Left cardiac atrium (tissue), 4 donors: ENCODE measurements at regions not wholly inside any gene's neighbourhood (a gene's known extent, or its start where the extent isn't known, plus 50 kb on each side); places are given as distances from the start of the nearest gene placed in this dataset.
"Not testable (repeated sequence)": the region's sequence is repeated elsewhere in the genome, so short reads cannot be mapped to it uniquely, and the experiment has no call there.

Source experiments
- ATAC-seq, 2 donors: fragments of 200-7000 bp; cut with Tn5 transposase; one replicate each; pipeline ENCODE4 v1.9.1; 2020; ENCODE audit warnings: mild to moderate bottlenecking in 2 of 2, moderate library complexity in 2 of 2
- DNase-seq: peaks from one replicate; pipeline ENCODE4 v3.0.0-alpha.2; 2020
- intact Hi-C, 2 donors: fragments of 100-400 bp; cut with DNase I; formaldehyde crosslinking; loops; one replicate each; pipeline versions ENCODE4 v1.14.1 to v1.15.1; 2022 to 2023
- donor health status: DM: no; HTN: yes; CAD: no.
- donor health status: DM: no; HTN: yes; CAD: no; lungs with severe emphysema.
- donor health status: DM: yes; HTN: yes; CAD: no.
- donor health status: Dilated cardiomyopathy.

- DNase-seq (no peak), ATAC-seq (no peak)
- intact Hi-C loops = loop anchor here (10.0 kb wide), 1 partner anchor 266 kb away; the partner anchor contains the start of gene FAM43A (in 2 of the 2)
These were observed 265.4 kb downstream of the FAM43A start for GRCh38 chr3:194950906-194951628.

- DNase-seq, ATAC-seq: not testable (repeated sequence)
- intact Hi-C loops = loop anchor here (10.0 kb wide), 1 partner anchor 267 kb away; the partner anchor contains the start of gene FAM43A (in 2 of the 2)
These were observed 265.9 kb downstream of the FAM43A start for GRCh38 chr3:194951629-194951920.

- ATAC-seq (no peak), DNase-seq (no peak)
- intact Hi-C loops = loop anchor here (10.0 kb wide), 1 partner anchor 267 kb away; the partner anchor contains the start of gene FAM43A (in 2 of the 2)
These were observed 266.4 kb downstream of the FAM43A start for GRCh38 chr3:194951931-194952582.

DNA sequence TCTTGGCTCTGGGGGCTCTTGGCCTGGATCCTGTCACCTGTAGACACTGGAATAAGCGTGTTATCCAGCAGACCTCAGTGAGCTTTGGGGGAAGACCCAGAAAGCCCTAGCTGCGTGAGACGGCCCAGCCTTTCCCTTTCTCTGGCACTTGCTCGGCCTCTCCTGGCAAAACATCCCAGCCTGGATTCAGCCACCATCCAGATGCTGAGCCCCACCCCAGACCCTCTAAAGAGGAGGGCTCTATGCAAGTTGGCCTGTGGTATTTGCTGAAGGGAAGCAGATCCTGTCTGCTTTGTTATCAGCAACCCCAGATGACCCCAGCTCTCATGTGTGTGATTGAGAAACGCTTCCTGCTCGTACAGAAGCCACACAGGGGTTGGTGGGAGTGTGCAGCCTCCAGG lies 267.2 kb downstream of the FAM43A start:
- ATAC-seq = peak; percentile 45 to 66
- intact Hi-C loops = loop anchor here (10.0 kb wide), 1 partner anchor 268 kb away; the partner anchor contains the start of gene FAM43A (in 2 of the 2)
- no peak for DNase-seq

DNA sequence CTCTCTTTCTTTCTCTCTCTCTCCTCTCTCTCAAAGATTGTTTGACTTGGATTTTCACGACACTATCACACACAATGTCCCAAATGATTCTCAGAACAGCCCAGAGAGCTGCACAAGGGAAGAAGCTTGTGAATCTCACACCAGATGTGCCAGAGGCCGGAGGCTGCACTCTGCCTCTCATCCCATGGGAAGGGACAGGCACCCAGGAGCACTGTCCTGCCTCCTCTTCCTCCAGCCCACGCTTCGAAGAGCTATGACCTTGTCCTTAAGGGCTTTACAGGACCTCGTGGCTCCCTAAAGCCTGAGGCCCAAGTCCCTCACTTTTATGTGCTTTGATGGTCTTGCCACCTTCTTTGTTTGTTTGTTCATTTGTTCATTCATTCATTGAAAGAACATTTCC lies 267.6 kb downstream of the FAM43A start:
- DNase-seq (no peak), ATAC-seq (peak in 1 of 2 donors; percentile 9)
- intact Hi-C loops = loop anchor here (10.0 kb wide), 1 partner anchor 268 kb away; the partner anchor contains the start of gene FAM43A (in 2 of the 2)

DNA sequence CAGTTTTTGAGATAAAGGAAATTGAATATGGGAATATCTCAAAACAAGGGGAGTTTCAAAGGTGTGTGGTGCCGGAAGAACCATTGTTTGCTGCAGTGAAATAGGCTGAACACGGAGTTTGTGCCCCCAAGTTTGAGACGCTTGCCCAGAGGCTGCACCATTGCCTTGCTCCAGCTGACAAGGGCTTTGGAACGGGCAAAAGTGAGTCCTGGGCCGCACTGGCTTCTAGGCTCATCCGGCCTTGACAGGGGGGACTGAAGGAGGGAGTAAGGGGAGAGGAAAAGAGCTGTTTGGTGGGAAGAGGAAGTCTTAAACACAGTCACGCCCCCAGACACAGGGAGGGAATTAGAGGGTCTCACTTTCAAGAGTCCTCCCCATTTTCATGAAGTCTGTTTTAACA lies 269.9 kb downstream of the FAM43A start:
- ATAC-seq (no peak), DNase-seq (no peak)
- intact Hi-C loops = loop anchor here (10.0 kb wide), 1 partner anchor 271 kb away; the partner anchor contains the start of gene FAM43A (in 2 of the 2)

GRCh38 chr3:194955979-194956696 lies 270.5 kb downstream of the FAM43A start:
- ATAC-seq (no peak), DNase-seq (no peak)
- intact Hi-C loops = loop anchor here (10.0 kb wide), 1 partner anchor 271 kb away; the partner anchor contains the start of gene FAM43A (in 2 of the 2)

GRCh38 chr3:194956697-194957396 lies 271.2 kb downstream of the FAM43A start:
- intact Hi-C loops = loop anchor here (10.0 kb wide), 1 partner anchor 272 kb away; the partner anchor contains the start of gene FAM43A (in 2 of the 2)
- DNase-seq (no peak), ATAC-seq (peak; percentile 28 to 35)

DNA sequence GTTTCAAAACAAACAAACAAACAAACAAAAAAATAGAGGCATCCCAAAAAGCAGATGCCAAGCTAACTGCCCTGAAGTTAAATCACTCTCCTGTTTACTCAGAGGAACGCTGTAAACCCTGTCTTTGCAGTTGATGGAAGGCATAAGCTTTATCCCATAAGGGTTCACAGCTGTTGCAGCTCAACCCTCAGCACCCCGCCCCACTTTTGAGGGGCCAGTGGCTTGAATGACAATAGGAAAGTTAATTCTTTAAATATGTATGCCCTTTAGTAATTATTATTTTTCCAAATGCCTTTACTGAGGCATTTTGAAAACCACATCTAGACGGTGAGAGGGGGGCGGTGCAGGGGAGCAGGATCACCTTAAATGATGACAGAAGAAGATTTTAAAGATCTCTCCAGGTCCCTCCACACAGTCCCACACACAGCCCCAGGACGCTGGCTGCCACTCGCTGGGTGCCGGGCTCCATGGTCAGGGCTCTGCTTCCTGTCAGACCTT lies 272.1 kb downstream of the FAM43A start:
- intact Hi-C loops = loop anchor here (10.0 kb wide), 1 partner anchor 273 kb away; the partner anchor contains the start of gene FAM43A (in 2 of the 2)
- no peak for ATAC-seq

GRCh38 chr3:194959217-194959616 lies 273.5 kb downstream of the FAM43A start:
- DNase-seq (no peak), ATAC-seq (no peak)
- intact Hi-C loops = loop anchor here (10.0 kb wide), 1 partner anchor 274 kb away; the partner anchor contains the start of gene FAM43A (in 2 of the 2)

More for the DNA sequence above, 272.1 kb downstream of the FAM43A start:
- DNase-seq = no peak

- intact Hi-C loops = loop anchor here (10.0 kb wide), 1 partner anchor 275 kb away; the partner anchor contains the start of gene FAM43A (in 2 of the 2)
- not testable (repeated sequence) for DNase-seq, ATAC-seq
These were observed 274.0 kb downstream of the FAM43A start for GRCh38 chr3:194959666-194960065.

DNA sequence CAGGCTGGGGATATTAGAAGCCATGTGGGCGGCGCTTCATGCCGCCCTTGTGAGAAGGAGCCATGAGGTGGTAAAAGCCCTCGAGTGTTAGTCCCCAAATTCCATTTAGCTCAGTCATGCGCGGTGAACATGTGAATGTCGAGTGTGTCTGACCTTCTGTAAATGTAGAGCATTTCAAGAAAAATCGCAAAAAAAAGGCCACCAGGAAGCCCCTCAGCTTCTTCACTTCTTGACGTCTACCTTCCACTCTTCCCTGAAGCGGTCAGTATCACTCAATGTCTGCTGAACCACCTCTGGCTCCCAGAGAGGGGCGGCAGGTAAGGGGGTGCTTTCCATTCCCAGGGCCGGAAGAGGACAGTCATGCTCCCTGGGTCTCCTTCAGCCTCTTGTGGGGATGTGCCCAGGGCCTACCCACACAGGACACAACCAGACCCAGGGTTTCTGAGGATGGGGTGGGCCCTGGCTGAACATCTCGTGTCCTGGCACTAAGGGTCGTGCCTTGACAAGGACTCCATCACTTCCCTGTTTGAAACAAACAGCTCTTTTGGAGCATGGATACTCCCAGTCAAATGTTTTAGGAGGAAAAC lies 274.9 kb downstream of the FAM43A start:
- ATAC-seq = no peak
- intact Hi-C loops = no loop called here

GRCh38 chr3:194961149-194961548 lies 275.5 kb downstream of the FAM43A start:
- intact Hi-C loops = no loop called here
- no peak for DNase-seq

More for the DNA sequence above, 274.9 kb downstream of the FAM43A start:
- no peak for DNase-seq

DNA sequence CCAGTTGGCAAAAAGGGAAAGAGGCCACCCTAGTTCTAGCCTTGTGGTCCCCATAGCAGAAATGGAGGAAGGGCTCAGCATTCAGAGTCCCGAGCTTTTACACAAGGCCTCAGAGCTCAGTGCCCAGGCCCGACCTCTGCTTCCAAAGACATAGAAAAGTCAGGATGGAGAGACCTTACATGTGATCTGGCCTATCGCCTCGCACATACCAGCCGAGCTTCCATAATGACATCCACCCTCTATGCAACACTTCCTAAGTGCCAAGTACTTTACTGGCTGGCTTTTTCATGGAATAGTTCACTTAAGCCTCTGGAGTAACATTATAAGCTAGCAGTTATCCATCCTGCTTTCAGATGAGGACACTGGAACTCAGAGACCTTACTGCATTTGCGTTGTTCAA lies 275.9 kb downstream of the FAM43A start:
- ATAC-seq (peak in 1 of 2 donors; percentile 65), DNase-seq (no peak)
- intact Hi-C loops = no loop called here

More at GRCh38 chr3:194961149-194961548, 275.5 kb downstream of the FAM43A start:
- ATAC-seq = peak in 1 of 2 donors; percentile 13

GRCh38 chr3:194962056-194962455 lies 276.4 kb downstream of the FAM43A start:
- no peak for DNase-seq
- intact Hi-C loops = no loop called here
- no peak for ATAC-seq

DNA sequence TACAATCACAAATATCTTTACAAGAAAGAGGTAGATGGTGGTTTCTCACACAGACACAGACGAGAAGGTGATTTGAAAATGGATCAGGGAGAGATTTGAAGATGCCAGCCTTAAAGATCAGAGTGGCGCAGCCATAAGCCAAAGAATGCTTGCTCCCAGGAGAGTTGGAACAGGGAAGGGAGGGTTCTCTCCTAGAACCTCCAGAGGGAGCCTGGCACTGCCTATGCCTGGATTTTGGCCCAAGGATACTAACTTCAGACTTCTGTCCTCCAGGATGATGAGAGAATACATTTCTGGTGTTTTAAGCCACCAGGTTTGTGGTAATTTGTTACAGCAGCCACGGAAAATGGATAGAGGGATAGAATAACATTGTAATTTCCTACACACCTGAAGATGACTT lies 279.1 kb downstream of the FAM43A start:
- intact Hi-C loops = no loop called here
- ATAC-seq (no peak), DNase-seq (no peak)

GRCh38 chr3:194967151-194968117 lies 281.8 kb downstream of the FAM43A start:
- ATAC-seq (no peak), DNase-seq (no peak)
- intact Hi-C loops = no loop called here
